OCI-LY7 (cell line): ENCODE measurements at regions not wholly inside any gene's neighbourhood (a gene's known extent, or its start where the extent isn't known, plus 50 kb on each side); places are given as distances from the start of the nearest gene placed in this dataset.

Experiments used
- BruUV-seq: library from RNA; stranded (reverse); fragments of 400-500 nt; replicated peaks from 2 replicates; lab custom pipeline; 2021; lab: Mats Ljungman, UMichigan
- CTCF ChIA-PET: fragments of 300-600 bp; sonication (Branson Sonifier 250); formaldehyde crosslinking; loops from one replicate; lab custom pipeline; 2022; ENCODE audit warnings: antibody characterized with exemption; ENCODE audit not compliant: unreplicated experiment; lab: Charles Lee
- POLR2A ChIA-PET: fragments of 300-600 bp; sonication (Branson Sonifier 250); formaldehyde crosslinking; loops from one replicate; lab custom pipeline; 2022; ENCODE audit warnings: antibody characterized with exemption; lab: Charles Lee
- DNase-seq: peaks from one replicate; pipeline ENCODE4 v3.0.0-alpha.2; 2015; ENCODE audit warnings: low spot score
- H2AFZ ChIP-seq: fragments of 200-600 bp; sonication (generic), shearing (Covaris generic); 2 replicates; pipeline ENCODE4 v1.6.1; 2014; ENCODE audit warnings: mild to moderate bottlenecking, antibody characterized with exemption, low read length, moderate library complexity
- H3K27ac ChIP-seq: fragments of 200-600 bp; sonication (generic); 2 replicates; pipeline ENCODE4 v1.5.1; 2014; ENCODE audit warnings: mixed run types, low read depth, mild to moderate bottlenecking, moderate library complexity, low read length, inconsistent platforms; ENCODE audit not compliant: poor library complexity, severe bottlenecking
- H3K36me3 ChIP-seq: fragments of 200-600 bp; sonication (generic); 2 replicates; pipeline ENCODE4 v1.6.1; 2014; ENCODE audit warnings: mild to moderate bottlenecking, antibody characterized with exemption, low read length, moderate library complexity, mixed read lengths; ENCODE audit not compliant: insufficient read depth
- H3K4me1 ChIP-seq: fragments of 200-600 bp; sonication (generic); 2 replicates; pipeline ENCODE4 v1.5.1; 2014; ENCODE audit warnings: mild to moderate bottlenecking, low read length; ENCODE audit not compliant: insufficient read depth, poor library complexity, severe bottlenecking
- H3K4me2 ChIP-seq: fragments of 200-600 bp; sonication (generic); 2 replicates; pipeline ENCODE4 v1.6.1; 2014; ENCODE audit warnings: mild to moderate bottlenecking, low read length
- H3K4me3 ChIP-seq: fragments of 200-600 bp; sonication (generic); 2 replicates; pipeline ENCODE4 v1.5.1; 2014; ENCODE audit warnings: mild to moderate bottlenecking, low read depth, low read length; ENCODE audit not compliant: poor library complexity, severe bottlenecking
- H3K79me2 ChIP-seq: fragments of 200-600 bp; sonication (generic); 2 replicates; pipeline ENCODE4 v1.6.1; 2016; ENCODE audit warnings: low read depth, mild to moderate bottlenecking, low read length, moderate library complexity, mixed read lengths; ENCODE audit not compliant: insufficient read depth
- H3K9me2 ChIP-seq: fragments of 200-600 bp; sonication (generic); 2 replicates; pipeline ENCODE4 v1.6.1; 2016; ENCODE audit warnings: mild to moderate bottlenecking, low read length, mixed read lengths; ENCODE audit not compliant: insufficient read depth
- H3K9me3 ChIP-seq: fragments of 200-600 bp; sonication (generic); 2 replicates; pipeline ENCODE4 v1.6.1; 2014; ENCODE audit warnings: mild to moderate bottlenecking, mixed run types, low read length, mixed read lengths
- H4K20me1 ChIP-seq: fragments of 200-600 bp; sonication (generic); 2 replicates; pipeline ENCODE4 v1.6.1; 2014; ENCODE audit warnings: mild to moderate bottlenecking, antibody characterized with exemption, low read length, moderate library complexity, mixed read lengths; ENCODE audit not compliant: insufficient read depth
- EZH2phosphoT487 ChIP-seq: fragments of 200-600 bp; sonication (generic); IDR thresholded peaks from 2 replicates; pipeline ENCODE4 v1.6.1; 2018; ENCODE audit warnings: low read depth, borderline replicate concordance, mild to moderate bottlenecking, mixed run types, antibody characterized with exemption, low read length, moderate library complexity, mixed read lengths
- intact Hi-C: fragments of 100-400 bp; cut with micrococcal nuclease; formaldehyde crosslinking; loops from one replicate; pipeline ENCODE4 v1.10.0; 2022; ENCODE audit not compliant: unreplicated experiment
- TF ChIP-seq, protein P1 (sequence below): fragments of 200-600 bp; sonication (generic); conservative IDR thresholded peaks from 2 replicates; pipeline ENCODE4 v1.5.1; 2014; ENCODE audit warnings: mild to moderate bottlenecking, antibody characterized with exemption, low read length, moderate library complexity, mixed read lengths

- TF ChIP-seq, protein P1, sequence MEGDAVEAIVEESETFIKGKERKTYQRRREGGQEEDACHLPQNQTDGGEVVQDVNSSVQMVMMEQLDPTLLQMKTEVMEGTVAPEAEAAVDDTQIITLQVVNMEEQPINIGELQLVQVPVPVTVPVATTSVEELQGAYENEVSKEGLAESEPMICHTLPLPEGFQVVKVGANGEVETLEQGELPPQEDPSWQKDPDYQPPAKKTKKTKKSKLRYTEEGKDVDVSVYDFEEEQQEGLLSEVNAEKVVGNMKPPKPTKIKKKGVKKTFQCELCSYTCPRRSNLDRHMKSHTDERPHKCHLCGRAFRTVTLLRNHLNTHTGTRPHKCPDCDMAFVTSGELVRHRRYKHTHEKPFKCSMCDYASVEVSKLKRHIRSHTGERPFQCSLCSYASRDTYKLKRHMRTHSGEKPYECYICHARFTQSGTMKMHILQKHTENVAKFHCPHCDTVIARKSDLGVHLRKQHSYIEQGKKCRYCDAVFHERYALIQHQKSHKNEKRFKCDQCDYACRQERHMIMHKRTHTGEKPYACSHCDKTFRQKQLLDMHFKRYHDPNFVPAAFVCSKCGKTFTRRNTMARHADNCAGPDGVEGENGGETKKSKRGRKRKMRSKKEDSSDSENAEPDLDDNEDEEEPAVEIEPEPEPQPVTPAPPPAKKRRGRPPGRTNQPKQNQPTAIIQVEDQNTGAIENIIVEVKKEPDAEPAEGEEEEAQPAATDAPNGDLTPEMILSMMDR, result no peak
- no peak for TF ChIP-seq EZH2phosphoT487
- H3K4me1 ChIP-seq, result no peaks in the 10 kb centered on the region
- H2AFZ ChIP-seq, result no peak overlapping the region
- POLR2A ChIA-PET, result no interaction called here
- H4K20me1 ChIP-seq, result no peaks in the 10 kb centered on the region
- no TSS peak for BruUV-seq
- no peak overlapping the region for H3K4me2 ChIP-seq
- no peak for DNase-seq
- H3K4me3 ChIP-seq, result no peak overlapping the region
- no peaks in the 10 kb centered on the region for H3K36me3 ChIP-seq
- no peaks in the 10 kb centered on the region for H3K79me2 ChIP-seq
- H3K27ac ChIP-seq, result no peak overlapping the region
- H3K9me2 ChIP-seq, result no peaks in the 10 kb centered on the region
- intact Hi-C loops, result no loop called here
- CTCF ChIA-PET, result no interaction called here
- H3K9me3 ChIP-seq, result no peaks in the 10 kb centered on the region
These were observed 848.9 kb downstream of the TRIML1 start for GRCh38 chr4:188988131-188988530.

- H3K27ac ChIP-seq, result no peak overlapping the region
- TF ChIP-seq, protein P1, result no peak
- TF ChIP-seq EZH2phosphoT487, result no peak
- no peak overlapping the region for H3K4me3 ChIP-seq
- no peaks in the 10 kb centered on the region for H3K79me2 ChIP-seq
- no peak overlapping the region for H3K4me2 ChIP-seq
- H3K9me2 ChIP-seq, result no peaks in the 10 kb centered on the region
- no peak overlapping the region for H2AFZ ChIP-seq
- POLR2A ChIA-PET, result no interaction called here
- CTCF ChIA-PET, result no interaction called here
- intact Hi-C loops, result no loop called here
- no peaks in the 10 kb centered on the region for H3K4me1 ChIP-seq
- no peaks in the 10 kb centered on the region for H4K20me1 ChIP-seq
- DNase-seq, result no peak
- BruUV-seq, result no TSS peak
- H3K9me3 ChIP-seq, result no peaks in the 10 kb centered on the region
- H3K36me3 ChIP-seq, result no peaks in the 10 kb centered on the region
These were observed 850.1 kb downstream of the TRIML1 start for GRCh38 chr4:188989371-188989770.

DNA sequence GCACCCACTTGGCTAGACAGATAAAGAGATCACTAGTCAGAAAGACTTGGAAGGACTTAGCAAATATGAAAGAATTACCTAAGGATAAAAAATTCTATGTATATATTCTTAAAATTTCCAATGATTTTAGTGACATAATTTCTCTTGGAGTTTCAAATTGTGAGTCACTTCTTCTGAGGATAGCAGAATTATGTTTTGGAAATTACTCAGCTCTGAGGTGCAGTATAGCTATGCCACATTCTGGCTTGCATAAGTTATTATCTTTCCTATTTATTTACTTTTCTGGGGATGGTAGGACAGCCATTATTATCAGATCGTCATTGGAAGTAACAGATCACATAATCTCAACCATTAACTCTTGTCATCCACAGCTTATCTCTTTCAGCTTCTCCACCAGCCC is 853.5 kb downstream of the TRIML1 start:
- Histone ChIP-seq H3K4me3 (no peak overlapping the region), H3K36me3 (no peaks in the 10 kb centered on the region), H3K9me2 (no peaks in the 10 kb centered on the region), H3K4me2 (no peak overlapping the region), H3K27ac (no peak overlapping the region), H3K79me2 (no peaks in the 10 kb centered on the region), H2AFZ (no peak overlapping the region), H3K9me3 (no peaks in the 10 kb centered on the region), H3K4me1 (no peaks in the 10 kb centered on the region), H4K20me1 (no peaks in the 10 kb centered on the region)
- BruUV-seq, result no TSS peak
- ChIA-PET POLR2A (interaction anchor here (0.7 kb wide), 1 partner anchor 14 kb away, joined by 4 read pairs; no protein-coding TSS in a partner anchor), CTCF (no interaction called here)
- DNase-seq, result no peak
- intact Hi-C loops, result no loop called here
- TF ChIP-seq EZH2phosphoT487, result no peak
- TF ChIP-seq, protein P1, result no peak
